ENCODE measurements at regions not wholly inside any gene's neighbourhood (a gene's known extent, or its start where the extent isn't known, plus 50 kb on each side); places are given as distances from the start of the nearest gene placed in this dataset.

DNA sequence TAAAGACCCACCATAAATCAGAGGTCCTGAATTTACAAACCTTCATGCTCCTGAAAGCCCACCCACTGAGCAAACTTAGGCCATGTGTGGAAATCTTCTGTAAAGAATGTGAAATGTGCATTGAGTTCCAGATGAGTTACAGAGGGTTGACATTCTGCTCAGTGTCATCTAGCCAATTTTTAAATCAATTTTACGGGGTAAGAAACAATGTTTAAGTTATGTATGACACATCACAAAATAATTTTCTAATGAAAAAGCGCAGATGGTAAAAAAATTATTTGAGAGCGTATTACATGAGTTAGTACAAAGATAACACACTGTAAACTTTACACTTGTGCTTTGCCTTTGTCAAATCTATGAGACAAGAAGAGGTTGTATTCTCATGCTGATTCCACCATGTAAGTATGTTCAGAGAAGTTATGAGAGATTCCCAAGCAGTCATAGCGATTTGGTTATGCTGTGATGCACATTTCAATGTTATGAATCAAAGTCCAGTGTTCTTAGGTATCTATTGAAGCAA lies 446.3 kb downstream of the ADCYAP1 start:
- TF ChIP-seq, protein P1, sequence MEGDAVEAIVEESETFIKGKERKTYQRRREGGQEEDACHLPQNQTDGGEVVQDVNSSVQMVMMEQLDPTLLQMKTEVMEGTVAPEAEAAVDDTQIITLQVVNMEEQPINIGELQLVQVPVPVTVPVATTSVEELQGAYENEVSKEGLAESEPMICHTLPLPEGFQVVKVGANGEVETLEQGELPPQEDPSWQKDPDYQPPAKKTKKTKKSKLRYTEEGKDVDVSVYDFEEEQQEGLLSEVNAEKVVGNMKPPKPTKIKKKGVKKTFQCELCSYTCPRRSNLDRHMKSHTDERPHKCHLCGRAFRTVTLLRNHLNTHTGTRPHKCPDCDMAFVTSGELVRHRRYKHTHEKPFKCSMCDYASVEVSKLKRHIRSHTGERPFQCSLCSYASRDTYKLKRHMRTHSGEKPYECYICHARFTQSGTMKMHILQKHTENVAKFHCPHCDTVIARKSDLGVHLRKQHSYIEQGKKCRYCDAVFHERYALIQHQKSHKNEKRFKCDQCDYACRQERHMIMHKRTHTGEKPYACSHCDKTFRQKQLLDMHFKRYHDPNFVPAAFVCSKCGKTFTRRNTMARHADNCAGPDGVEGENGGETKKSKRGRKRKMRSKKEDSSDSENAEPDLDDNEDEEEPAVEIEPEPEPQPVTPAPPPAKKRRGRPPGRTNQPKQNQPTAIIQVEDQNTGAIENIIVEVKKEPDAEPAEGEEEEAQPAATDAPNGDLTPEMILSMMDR (IDR thresholded peaks at IDR 0.05) = no peak
- no peak for TF ChIP-seq POLR2A (IDR thresholded peaks at IDR 0.05)

Data from esophagus squamous epithelium (tissue), 4 donors.